C4-2B (cell line): ENCODE measurements at regions not wholly inside any gene's neighbourhood (a gene's known extent, or its start where the extent isn't known, plus 50 kb on each side); places are given as distances from the start of the nearest gene placed in this dataset.

ENCODE experiments used
- H3K27ac ChIP-seq: fragments of 450-650 bp; 2 replicates; pipeline ENCODE4 v1.5.1; 2017
- CTCF ChIP-seq: fragments of 450-650 bp; conservative IDR thresholded peaks from 2 replicates; pipeline ENCODE4 v1.5.1; 2017; ENCODE audit warnings: mild to moderate bottlenecking
- ZFX ChIP-seq: fragments of 450-650 bp; IDR thresholded peaks from 2 replicates; pipeline ENCODE4 v1.6.1; 2017

GRCh38 chr19:28483197-28483596 is 729.8 kb downstream of the UQCRFS1 start:
- no peak overlapping the region for H3K27ac ChIP-seq
- no peak for TF ChIP-seq CTCF
- no peak for TF ChIP-seq ZFX

GRCh38 chr19:28482221-28482620 is 730.7 kb downstream of the UQCRFS1 start:
- no peak overlapping the region for H3K27ac ChIP-seq
- TF ChIP-seq CTCF (no peak), ZFX (no peak)

GRCh38 chr19:28481674-28482073 is 731.3 kb downstream of the UQCRFS1 start:
- TF ChIP-seq ZFX (no peak), CTCF (no peak)
- H3K27ac ChIP-seq, result no peak overlapping the region

- H3K27ac ChIP-seq, result no peak overlapping the region
- TF ChIP-seq ZFX (no peak), CTCF (no peak)
These were observed 737.4 kb downstream of the UQCRFS1 start for GRCh38 chr19:28475525-28475924.

GRCh38 chr19:28472843-28473242 is 740.1 kb downstream of the UQCRFS1 start:
- H3K27ac ChIP-seq, result no peak overlapping the region
- TF ChIP-seq ZFX, result no peak
- no peak for TF ChIP-seq CTCF

GRCh38 chr19:28471731-28472510 is 741.0 kb downstream of the UQCRFS1 start:
- no peak overlapping the region for H3K27ac ChIP-seq
- TF ChIP-seq ZFX (no peak), CTCF (no peak)

GRCh38 chr19:28469544-28469943 is 743.4 kb downstream of the UQCRFS1 start:
- TF ChIP-seq ZFX, result no peak
- TF ChIP-seq CTCF, result no peak
- H3K27ac ChIP-seq, result no peak overlapping the region
